ENCODE measurements at regions not wholly inside any gene's neighbourhood (a gene's known extent, or its start where the extent isn't known, plus 50 kb on each side); places are given as distances from the start of the nearest gene placed in this dataset.

GRCh38 chr2:121017396-121017795 is 267.6 kb downstream of the TFCP2L1 start:
- Histone ChIP-seq H3K27ac (ENCODE audit: control insufficient read depth, insufficient read depth) (no peak overlapping the region), H3K9ac (ENCODE audit: control insufficient read depth, insufficient read depth, low read length) (no peak overlapping the region), H3K4me1 (ENCODE audit: control insufficient read depth, insufficient read depth, low read length) (no peaks in the 10 kb centered on the region), H3K79me2 (ENCODE audit: control insufficient read depth, insufficient read depth, low read length) (no peaks in the 10 kb centered on the region), H3K4me3 (no peak overlapping the region), H2AFZ (ENCODE audit: control insufficient read depth, low read depth, low read length) (no peak overlapping the region), H3K27me3 (replicated peaks in 1 of 2; ENCODE audit: control insufficient read depth in 2 of 2, insufficient read depth in 2 of 2, low read length in 1 of 2) (no peaks in the 10 kb centered on the region), H3K9me3 (replicated peaks; ENCODE audit: control insufficient read depth, insufficient read depth, low read length) (no peaks in the 10 kb centered on the region), H4K20me1 (ENCODE audit: control insufficient read depth, insufficient read depth) (no peaks in the 10 kb centered on the region), H3K36me3 (ENCODE audit: control insufficient read depth in 2 of 2, insufficient read depth in 2 of 2, low read length in 1 of 2) (no peaks in the 10 kb centered on the region), H3K4me2 (ENCODE audit: control insufficient read depth, insufficient read depth) (no peak overlapping the region)
- BruUV-seq (replicated peaks) = no TSS peak
- DNase-seq (ENCODE audit: low read depth, low spot score) (no peak), FAIRE-seq (no peak), ATAC-seq (no peak)
- intact Hi-C loops (cut with micrococcal nuclease; ENCODE audit: unreplicated experiment) = no loop called here
- 60% methylated on average over 7 of the region's 7 CpGs for WGBS (ENCODE audit: insufficient coverage, insufficient replicate concordance, low lambda C conversion rate, missing lambda C conversion rate)
- ChIA-PET CTCF (no interaction called here), POLR2A (no interaction called here), SMC1A (ENCODE audit: uncharacterized antibody, unreplicated experiment) (no interaction called here), RAD21 (ENCODE audit: unreplicated experiment) (no interaction called here)
- in situ Hi-C loops (cut with MboI) = no loop called here
- TF ChIP-seq NBN (IDR thresholded peaks at IDR 0.05) (no peak), NFXL1 (IDR thresholded peaks at IDR 0.05; ENCODE audit: borderline replicate concordance) (no peak), JUNB (IDR thresholded peaks at IDR 0.05) (no peak), MXI1 (IDR thresholded peaks at IDR 0.05; ENCODE audit: low read depth, low read length) (no peak), RAD51 (IDR thresholded peaks at IDR 0.05) (no peak), MEF2B (IDR thresholded peaks at IDR 0.05; ENCODE audit: partially characterized antibody, poor library complexity, severe bottlenecking) (no peak), RELA (IDR thresholded peaks at IDR 0.05; ENCODE audit: borderline replicate concordance, partially characterized antibody) (no peak), ZBTB11 (CRISPR knock-in tag; IDR thresholded peaks at IDR 0.05) (no peak), CTCF (IDR thresholded peaks at IDR 0.05 in 2 of 3, conservative IDR thresholded peaks at IDR 0.05 in 1 of 3; ENCODE audit: control insufficient read depth in 2 of 3, extremely low read depth in 1 of 3, insufficient read depth in 1 of 3, low read depth in 3 of 3, low read length in 3 of 3) (no peak), FOS (IDR thresholded peaks at IDR 0.05; ENCODE audit: borderline replicate concordance, extremely low read depth, insufficient read length) (no peak), ZBTB4 (CRISPR knock-in tag; IDR thresholded peaks at IDR 0.05) (no peak), BCLAF1 (IDR thresholded peaks at IDR 0.05) (no peak), SUZ12 (IDR thresholded peaks at IDR 0.05; ENCODE audit: unreplicated experiment) (no peak), ZNF622 (IDR thresholded peaks at IDR 0.05) (no peak)
